ENCODE measurements at regions not wholly inside any gene's neighbourhood (a gene's known extent, or its start where the extent isn't known, plus 50 kb on each side); places are given as distances from the start of the nearest gene placed in this dataset.

DNA sequence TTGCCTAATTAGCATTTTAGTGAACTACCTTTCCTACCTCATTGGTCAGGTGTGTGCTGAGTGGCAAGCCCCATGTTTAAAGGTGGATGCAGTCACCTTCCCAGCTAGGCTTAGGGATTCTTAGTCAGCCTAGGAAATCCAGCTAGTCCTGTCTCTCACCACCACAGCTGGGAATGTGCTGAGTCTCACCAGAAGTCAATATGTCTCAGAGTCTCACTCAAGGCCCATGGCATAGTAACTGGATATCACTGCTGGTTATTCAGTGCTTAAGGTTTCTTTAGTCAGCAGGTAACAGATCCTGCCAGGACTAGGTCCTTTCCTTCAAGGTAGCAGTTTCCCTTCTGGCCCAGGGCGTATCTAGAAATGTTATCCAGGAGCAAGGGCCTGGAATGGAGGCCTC lies 136.5 kb downstream of the COX18 start:
- TF ChIP-seq, protein P1, sequence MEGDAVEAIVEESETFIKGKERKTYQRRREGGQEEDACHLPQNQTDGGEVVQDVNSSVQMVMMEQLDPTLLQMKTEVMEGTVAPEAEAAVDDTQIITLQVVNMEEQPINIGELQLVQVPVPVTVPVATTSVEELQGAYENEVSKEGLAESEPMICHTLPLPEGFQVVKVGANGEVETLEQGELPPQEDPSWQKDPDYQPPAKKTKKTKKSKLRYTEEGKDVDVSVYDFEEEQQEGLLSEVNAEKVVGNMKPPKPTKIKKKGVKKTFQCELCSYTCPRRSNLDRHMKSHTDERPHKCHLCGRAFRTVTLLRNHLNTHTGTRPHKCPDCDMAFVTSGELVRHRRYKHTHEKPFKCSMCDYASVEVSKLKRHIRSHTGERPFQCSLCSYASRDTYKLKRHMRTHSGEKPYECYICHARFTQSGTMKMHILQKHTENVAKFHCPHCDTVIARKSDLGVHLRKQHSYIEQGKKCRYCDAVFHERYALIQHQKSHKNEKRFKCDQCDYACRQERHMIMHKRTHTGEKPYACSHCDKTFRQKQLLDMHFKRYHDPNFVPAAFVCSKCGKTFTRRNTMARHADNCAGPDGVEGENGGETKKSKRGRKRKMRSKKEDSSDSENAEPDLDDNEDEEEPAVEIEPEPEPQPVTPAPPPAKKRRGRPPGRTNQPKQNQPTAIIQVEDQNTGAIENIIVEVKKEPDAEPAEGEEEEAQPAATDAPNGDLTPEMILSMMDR (IDR thresholded peaks at IDR 0.05; ENCODE audit: low read depth, low read length, missing input control) = no peak
- TF ChIP-seq RAD21 (IDR thresholded peaks at IDR 0.05) (no peak), TAF1 (conservative IDR thresholded peaks at IDR 0.05) (no peak), NR2F2 (IDR thresholded peaks at IDR 0.05) (no peak)
- TF ChIP-seq, protein P2, sequence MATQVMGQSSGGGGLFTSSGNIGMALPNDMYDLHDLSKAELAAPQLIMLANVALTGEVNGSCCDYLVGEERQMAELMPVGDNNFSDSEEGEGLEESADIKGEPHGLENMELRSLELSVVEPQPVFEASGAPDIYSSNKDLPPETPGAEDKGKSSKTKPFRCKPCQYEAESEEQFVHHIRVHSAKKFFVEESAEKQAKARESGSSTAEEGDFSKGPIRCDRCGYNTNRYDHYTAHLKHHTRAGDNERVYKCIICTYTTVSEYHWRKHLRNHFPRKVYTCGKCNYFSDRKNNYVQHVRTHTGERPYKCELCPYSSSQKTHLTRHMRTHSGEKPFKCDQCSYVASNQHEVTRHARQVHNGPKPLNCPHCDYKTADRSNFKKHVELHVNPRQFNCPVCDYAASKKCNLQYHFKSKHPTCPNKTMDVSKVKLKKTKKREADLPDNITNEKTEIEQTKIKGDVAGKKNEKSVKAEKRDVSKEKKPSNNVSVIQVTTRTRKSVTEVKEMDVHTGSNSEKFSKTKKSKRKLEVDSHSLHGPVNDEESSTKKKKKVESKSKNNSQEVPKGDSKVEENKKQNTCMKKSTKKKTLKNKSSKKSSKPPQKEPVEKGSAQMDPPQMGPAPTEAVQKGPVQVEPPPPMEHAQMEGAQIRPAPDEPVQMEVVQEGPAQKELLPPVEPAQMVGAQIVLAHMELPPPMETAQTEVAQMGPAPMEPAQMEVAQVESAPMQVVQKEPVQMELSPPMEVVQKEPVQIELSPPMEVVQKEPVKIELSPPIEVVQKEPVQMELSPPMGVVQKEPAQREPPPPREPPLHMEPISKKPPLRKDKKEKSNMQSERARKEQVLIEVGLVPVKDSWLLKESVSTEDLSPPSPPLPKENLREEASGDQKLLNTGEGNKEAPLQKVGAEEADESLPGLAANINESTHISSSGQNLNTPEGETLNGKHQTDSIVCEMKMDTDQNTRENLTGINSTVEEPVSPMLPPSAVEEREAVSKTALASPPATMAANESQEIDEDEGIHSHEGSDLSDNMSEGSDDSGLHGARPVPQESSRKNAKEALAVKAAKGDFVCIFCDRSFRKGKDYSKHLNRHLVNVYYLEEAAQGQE (IDR thresholded peaks at IDR 0.05) = no peak
- TF ChIP-seq, protein P3, sequence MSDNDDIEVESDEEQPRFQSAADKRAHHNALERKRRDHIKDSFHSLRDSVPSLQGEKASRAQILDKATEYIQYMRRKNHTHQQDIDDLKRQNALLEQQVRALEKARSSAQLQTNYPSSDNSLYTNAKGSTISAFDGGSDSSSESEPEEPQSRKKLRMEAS (IDR thresholded peaks at IDR 0.05) = no peak
